HG03442 (cell line): ENCODE measurements at regions not wholly inside any gene's neighbourhood (a gene's known extent, or its start where the extent isn't known, plus 50 kb on each side); places are given as distances from the start of the nearest gene placed in this dataset.

ENCODE experiments used
- ATAC-seq: cut with Tn5 transposase; IDR thresholded peaks from one replicate; pipeline ENCODE4 v1.9.1; 2021; ENCODE audit warnings: mild to moderate bottlenecking, moderate library complexity; ENCODE audit not compliant: unreplicated experiment

DNA sequence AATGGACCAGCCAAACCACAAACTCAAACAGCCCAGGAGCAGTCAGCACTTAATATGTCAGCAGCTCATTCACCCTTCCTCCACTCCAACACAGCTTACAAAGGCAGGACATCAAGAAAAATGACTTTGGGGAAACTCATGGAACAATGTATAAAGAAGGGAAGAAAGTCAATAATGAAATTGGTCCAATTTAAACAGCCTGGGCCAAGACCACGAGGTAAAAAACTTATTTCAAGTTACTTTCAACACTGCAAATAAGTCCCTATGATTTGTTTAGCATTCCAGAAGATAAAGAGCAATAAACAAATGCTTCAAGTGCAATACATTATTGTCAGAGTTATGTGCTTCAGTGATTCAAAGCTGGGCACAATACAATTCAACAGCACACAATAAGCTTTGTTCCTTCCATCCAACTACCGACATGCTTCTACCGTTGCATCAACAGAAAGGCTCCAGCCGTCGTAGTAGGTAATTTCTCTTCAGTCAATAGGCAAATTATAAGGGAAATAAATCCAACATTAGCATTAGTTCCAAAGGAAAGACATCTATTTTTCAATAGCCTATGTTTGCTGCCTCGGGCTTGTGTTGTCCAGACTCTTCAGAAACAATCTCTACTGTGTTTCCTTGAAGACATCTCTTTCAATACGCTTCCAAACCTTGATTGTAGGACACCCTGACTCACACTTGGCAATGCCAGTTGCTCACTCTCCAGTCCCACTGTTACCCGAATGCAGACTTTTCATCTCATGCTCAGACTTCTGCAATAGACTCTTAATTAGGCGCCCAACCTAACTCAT is 225.7 kb downstream of the NUAK1 start:
- ATAC-seq = no peak

GRCh38 chr12:105915997-105916759 is 222.6 kb downstream of the NUAK1 start:
- ATAC-seq = no peak

- no peak for ATAC-seq
Observed at GRCh38 chr12:105916760-105917039, 222.1 kb downstream of the NUAK1 start.

- no peak for ATAC-seq
Observed at GRCh38 chr12:105920161-105920684, 218.5 kb downstream of the NUAK1 start.

- no peak for ATAC-seq
Observed at GRCh38 chr12:105921055-105921454, 217.7 kb downstream of the NUAK1 start.

- no peak for ATAC-seq
Observed at GRCh38 chr12:105921872-105922669, 216.7 kb downstream of the NUAK1 start.

DNA sequence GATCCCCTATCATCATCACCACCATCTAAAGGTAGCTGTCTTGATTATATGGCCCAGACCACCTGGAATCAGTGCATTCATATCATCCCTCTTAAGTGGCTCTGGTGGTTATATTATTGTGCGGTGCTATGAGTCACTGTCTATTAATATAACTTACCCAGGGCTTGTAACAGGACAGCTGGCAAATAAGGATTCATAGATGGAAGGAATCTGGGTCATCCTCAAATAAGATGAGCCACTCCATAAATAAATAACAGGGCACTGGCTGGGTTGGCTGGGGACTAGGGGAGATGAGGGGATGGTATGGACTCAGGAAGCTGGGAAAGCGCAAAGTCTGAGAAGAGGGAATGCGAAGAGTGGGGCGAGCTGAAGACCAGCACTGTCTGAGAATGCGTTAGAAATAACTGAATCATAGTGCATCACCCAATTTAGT is 216.1 kb downstream of the NUAK1 start:
- no peak for ATAC-seq

DNA sequence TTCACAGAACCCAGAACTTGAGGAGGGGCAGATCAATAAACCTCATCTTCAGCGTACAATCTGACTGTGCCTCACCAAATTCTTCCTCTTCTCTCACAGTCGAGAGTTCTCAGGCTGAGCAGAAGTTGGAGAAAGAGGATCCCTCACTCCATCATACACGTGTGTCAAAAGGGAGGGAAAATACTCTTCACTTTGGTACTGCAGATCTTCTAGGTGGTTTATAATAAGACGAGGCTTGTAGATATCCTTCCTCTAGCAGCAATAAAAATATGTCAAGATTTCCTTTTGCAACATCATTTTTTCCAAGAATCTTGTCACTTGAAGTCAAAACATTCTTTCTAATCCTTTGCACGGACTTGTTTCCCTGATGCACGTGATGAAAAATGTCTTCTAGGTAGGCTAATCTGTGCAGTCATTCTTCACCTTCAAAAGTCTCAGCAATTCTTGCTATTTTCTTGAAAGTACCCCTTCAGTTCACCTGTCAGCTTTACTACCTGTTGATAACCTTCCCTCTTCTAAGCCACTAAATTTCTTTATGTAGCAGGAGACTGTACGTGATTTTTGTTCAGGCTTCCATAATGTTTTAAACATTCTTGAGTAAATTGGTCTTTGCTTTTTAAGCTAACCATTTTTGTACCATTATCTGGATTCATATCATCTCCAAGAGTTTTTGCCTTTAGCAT is 214.1 kb downstream of the NUAK1 start:
- ATAC-seq = no peak

- no peak for ATAC-seq
Observed at GRCh38 chr12:105927564-105927963, 211.2 kb downstream of the NUAK1 start.

DNA sequence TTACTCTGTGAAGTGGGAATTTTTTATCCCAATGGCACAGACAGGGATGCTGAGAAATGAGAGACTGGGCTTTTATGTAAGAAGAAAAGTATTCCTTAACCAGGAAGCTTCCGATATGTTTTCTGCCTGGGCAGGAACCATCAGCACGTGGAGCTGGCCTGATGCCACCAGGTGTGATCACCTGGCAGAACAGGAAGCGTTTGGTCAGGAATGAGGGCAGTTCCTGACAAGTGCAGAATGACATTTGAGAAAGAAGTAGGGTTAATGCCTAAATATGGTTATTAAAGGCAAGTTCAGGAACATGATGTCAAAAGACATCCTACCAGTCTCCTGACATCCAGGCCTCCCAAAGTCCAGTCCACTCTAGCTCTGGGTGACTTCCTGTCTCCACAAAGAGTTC is 210.3 kb downstream of the NUAK1 start:
- no peak for ATAC-seq

DNA sequence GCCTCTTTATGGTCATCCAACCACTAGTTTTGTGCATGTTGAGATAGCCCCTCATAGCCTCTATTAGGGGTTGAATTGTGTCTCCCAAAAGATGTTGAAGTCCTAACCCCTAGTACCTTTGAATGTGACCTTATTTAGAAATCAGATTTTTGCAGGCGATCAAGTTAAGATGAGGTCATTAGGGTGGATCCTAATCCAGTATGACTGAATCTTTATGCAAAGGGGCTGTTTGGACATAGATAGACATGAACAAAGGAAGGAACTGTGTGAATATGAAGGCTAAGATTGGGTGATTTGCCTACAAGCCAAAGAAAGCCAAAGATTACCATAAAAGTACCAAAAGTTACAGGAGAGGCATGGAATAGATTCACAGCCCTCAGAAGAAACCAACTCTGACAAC is 209.6 kb downstream of the NUAK1 start:
- ATAC-seq = no peak

- ATAC-seq = no peak
Observed at GRCh38 chr12:105930557-105931503, 207.9 kb downstream of the NUAK1 start.

- ATAC-seq = no peak
Observed at GRCh38 chr12:105931762-105932570, 206.8 kb downstream of the NUAK1 start.

- no peak for ATAC-seq
Observed at GRCh38 chr12:105933671-105934665, 204.8 kb downstream of the NUAK1 start.

GRCh38 chr12:105935106-105935505 is 203.6 kb downstream of the NUAK1 start:
- ATAC-seq = no peak

GRCh38 chr12:105935981-105936380 is 202.8 kb downstream of the NUAK1 start:
- ATAC-seq = no peak

GRCh38 chr12:105936496-105936895 is 202.3 kb downstream of the NUAK1 start:
- ATAC-seq = no peak

GRCh38 chr12:105937009-105937408 is 201.7 kb downstream of the NUAK1 start:
- ATAC-seq = no peak
